OCI-LY7 (cell line): ENCODE measurements at regions not wholly inside any gene's neighbourhood (a gene's known extent, or its start where the extent isn't known, plus 50 kb on each side); places are given as distances from the start of the nearest gene placed in this dataset.

ENCODE experiments used
- BruUV-seq: library from RNA; stranded (reverse); fragments of 400-500 nt; replicated peaks from 2 replicates; lab custom pipeline; 2021; lab: Mats Ljungman, UMichigan
- CTCF ChIA-PET: fragments of 300-600 bp; sonication (Branson Sonifier 250); formaldehyde crosslinking; loops from one replicate; lab custom pipeline; 2022; ENCODE audit warnings: antibody characterized with exemption; ENCODE audit not compliant: unreplicated experiment; lab: Charles Lee
- POLR2A ChIA-PET: fragments of 300-600 bp; sonication (Branson Sonifier 250); formaldehyde crosslinking; loops from one replicate; lab custom pipeline; 2022; ENCODE audit warnings: antibody characterized with exemption; lab: Charles Lee
- DNase-seq: peaks from one replicate; pipeline ENCODE4 v3.0.0-alpha.2; 2015; ENCODE audit warnings: low spot score
- H2AFZ ChIP-seq: fragments of 200-600 bp; sonication (generic), shearing (Covaris generic); 2 replicates; pipeline ENCODE4 v1.6.1; 2014; ENCODE audit warnings: mild to moderate bottlenecking, antibody characterized with exemption, low read length, moderate library complexity
- H3K27ac ChIP-seq: fragments of 200-600 bp; sonication (generic); 2 replicates; pipeline ENCODE4 v1.5.1; 2014; ENCODE audit warnings: mixed run types, low read depth, mild to moderate bottlenecking, moderate library complexity, low read length, inconsistent platforms; ENCODE audit not compliant: poor library complexity, severe bottlenecking
- H3K36me3 ChIP-seq: fragments of 200-600 bp; sonication (generic); 2 replicates; pipeline ENCODE4 v1.6.1; 2014; ENCODE audit warnings: mild to moderate bottlenecking, antibody characterized with exemption, low read length, moderate library complexity, mixed read lengths; ENCODE audit not compliant: insufficient read depth
- H3K4me1 ChIP-seq: fragments of 200-600 bp; sonication (generic); 2 replicates; pipeline ENCODE4 v1.5.1; 2014; ENCODE audit warnings: mild to moderate bottlenecking, low read length; ENCODE audit not compliant: insufficient read depth, poor library complexity, severe bottlenecking
- H3K4me2 ChIP-seq: fragments of 200-600 bp; sonication (generic); 2 replicates; pipeline ENCODE4 v1.6.1; 2014; ENCODE audit warnings: mild to moderate bottlenecking, low read length
- H3K4me3 ChIP-seq: fragments of 200-600 bp; sonication (generic); 2 replicates; pipeline ENCODE4 v1.5.1; 2014; ENCODE audit warnings: mild to moderate bottlenecking, low read depth, low read length; ENCODE audit not compliant: poor library complexity, severe bottlenecking
- H3K79me2 ChIP-seq: fragments of 200-600 bp; sonication (generic); 2 replicates; pipeline ENCODE4 v1.6.1; 2016; ENCODE audit warnings: low read depth, mild to moderate bottlenecking, low read length, moderate library complexity, mixed read lengths; ENCODE audit not compliant: insufficient read depth
- H3K9me2 ChIP-seq: fragments of 200-600 bp; sonication (generic); 2 replicates; pipeline ENCODE4 v1.6.1; 2016; ENCODE audit warnings: mild to moderate bottlenecking, low read length, mixed read lengths; ENCODE audit not compliant: insufficient read depth
- H3K9me3 ChIP-seq: fragments of 200-600 bp; sonication (generic); 2 replicates; pipeline ENCODE4 v1.6.1; 2014; ENCODE audit warnings: mild to moderate bottlenecking, mixed run types, low read length, mixed read lengths
- H4K20me1 ChIP-seq: fragments of 200-600 bp; sonication (generic); 2 replicates; pipeline ENCODE4 v1.6.1; 2014; ENCODE audit warnings: mild to moderate bottlenecking, antibody characterized with exemption, low read length, moderate library complexity, mixed read lengths; ENCODE audit not compliant: insufficient read depth
- EZH2phosphoT487 ChIP-seq: fragments of 200-600 bp; sonication (generic); IDR thresholded peaks from 2 replicates; pipeline ENCODE4 v1.6.1; 2018; ENCODE audit warnings: low read depth, borderline replicate concordance, mild to moderate bottlenecking, mixed run types, antibody characterized with exemption, low read length, moderate library complexity, mixed read lengths
- intact Hi-C: fragments of 100-400 bp; cut with micrococcal nuclease; formaldehyde crosslinking; loops from one replicate; pipeline ENCODE4 v1.10.0; 2022; ENCODE audit not compliant: unreplicated experiment
- TF ChIP-seq, protein P1 (sequence below): fragments of 200-600 bp; sonication (generic); conservative IDR thresholded peaks from 2 replicates; pipeline ENCODE4 v1.5.1; 2014; ENCODE audit warnings: mild to moderate bottlenecking, antibody characterized with exemption, low read length, moderate library complexity, mixed read lengths

DNA sequence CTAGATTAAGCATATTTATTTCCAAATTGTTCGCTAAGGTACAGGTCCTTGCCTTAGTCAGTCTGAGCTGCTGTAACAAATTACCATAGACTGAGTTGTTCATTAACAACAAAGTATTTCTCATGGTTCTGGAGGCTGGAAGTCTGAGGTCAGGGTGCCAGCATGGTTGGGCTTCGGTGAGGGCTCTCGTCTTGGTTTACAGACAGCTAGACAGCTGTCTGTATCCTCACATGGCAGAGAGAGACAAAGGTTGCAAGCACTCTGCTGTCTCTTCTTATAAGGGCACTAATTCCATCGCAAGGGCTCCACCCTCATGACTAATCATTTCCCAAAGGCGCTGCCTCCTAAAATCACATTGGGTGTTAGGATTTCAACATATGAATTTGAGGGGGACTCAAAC, 115.3 kb upstream of the GMDS start:
- Histone ChIP-seq H2AFZ (no peak overlapping the region), H3K4me1 (no peaks in the 10 kb centered on the region), H3K36me3 (no peaks in the 10 kb centered on the region), H3K27ac (no peak overlapping the region), H4K20me1 (no peaks in the 10 kb centered on the region), H3K9me2 (no peaks in the 10 kb centered on the region), H3K9me3 (no peaks in the 10 kb centered on the region), H3K4me2 (no peak overlapping the region), H3K4me3 (no peak overlapping the region), H3K79me2 (no peaks in the 10 kb centered on the region)
- no peak for TF ChIP-seq EZH2phosphoT487
- TF ChIP-seq, protein P1, sequence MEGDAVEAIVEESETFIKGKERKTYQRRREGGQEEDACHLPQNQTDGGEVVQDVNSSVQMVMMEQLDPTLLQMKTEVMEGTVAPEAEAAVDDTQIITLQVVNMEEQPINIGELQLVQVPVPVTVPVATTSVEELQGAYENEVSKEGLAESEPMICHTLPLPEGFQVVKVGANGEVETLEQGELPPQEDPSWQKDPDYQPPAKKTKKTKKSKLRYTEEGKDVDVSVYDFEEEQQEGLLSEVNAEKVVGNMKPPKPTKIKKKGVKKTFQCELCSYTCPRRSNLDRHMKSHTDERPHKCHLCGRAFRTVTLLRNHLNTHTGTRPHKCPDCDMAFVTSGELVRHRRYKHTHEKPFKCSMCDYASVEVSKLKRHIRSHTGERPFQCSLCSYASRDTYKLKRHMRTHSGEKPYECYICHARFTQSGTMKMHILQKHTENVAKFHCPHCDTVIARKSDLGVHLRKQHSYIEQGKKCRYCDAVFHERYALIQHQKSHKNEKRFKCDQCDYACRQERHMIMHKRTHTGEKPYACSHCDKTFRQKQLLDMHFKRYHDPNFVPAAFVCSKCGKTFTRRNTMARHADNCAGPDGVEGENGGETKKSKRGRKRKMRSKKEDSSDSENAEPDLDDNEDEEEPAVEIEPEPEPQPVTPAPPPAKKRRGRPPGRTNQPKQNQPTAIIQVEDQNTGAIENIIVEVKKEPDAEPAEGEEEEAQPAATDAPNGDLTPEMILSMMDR: no peak
- POLR2A ChIA-PET: interaction anchor here (0.6 kb wide), 1 partner anchor 243 kb away, joined by 3 read pairs; no protein-coding TSS in a partner anchor
- DNase-seq: no peak
- CTCF ChIA-PET: no interaction called here
- intact Hi-C loops: no loop called here
- no TSS peak for BruUV-seq

DNA sequence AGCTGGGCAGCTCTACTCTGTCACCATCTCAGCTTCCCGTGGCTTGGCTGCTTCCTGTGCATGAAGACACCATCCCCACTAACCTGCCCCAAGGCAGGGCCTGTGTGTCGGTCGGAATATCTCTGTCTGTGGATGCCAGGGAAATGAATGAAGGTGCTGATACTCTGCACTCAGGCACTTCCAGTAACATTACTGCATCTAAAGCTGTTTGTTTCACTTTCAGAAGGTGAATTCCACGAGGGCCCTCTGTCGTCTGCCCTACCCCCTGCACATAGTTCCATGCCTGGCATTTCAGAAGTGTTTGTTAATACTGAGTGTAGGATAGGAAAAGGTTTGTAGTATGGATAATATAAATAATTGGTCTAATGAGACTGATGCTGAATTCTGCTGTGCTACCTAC, 114.7 kb upstream of the GMDS start:
- Histone ChIP-seq H3K79me2 (no peaks in the 10 kb centered on the region), H3K4me3 (no peak overlapping the region), H3K9me2 (no peaks in the 10 kb centered on the region), H4K20me1 (no peaks in the 10 kb centered on the region), H3K27ac (no peak overlapping the region), H3K4me1 (no peaks in the 10 kb centered on the region), H2AFZ (no peak overlapping the region), H3K4me2 (no peak overlapping the region), H3K36me3 (no peaks in the 10 kb centered on the region), H3K9me3 (no peaks in the 10 kb centered on the region)
- BruUV-seq: no TSS peak
- TF ChIP-seq EZH2phosphoT487: no peak
- TF ChIP-seq, protein P1: no peak
- intact Hi-C loops: no loop called here
- CTCF ChIA-PET: no interaction called here
- DNase-seq: no peak
- POLR2A ChIA-PET: interaction anchor here (0.6 kb wide), 2 partner anchors 82 to 243 kb away, joined by 3 to 5 read pairs; no protein-coding TSS in a partner anchor

DNA sequence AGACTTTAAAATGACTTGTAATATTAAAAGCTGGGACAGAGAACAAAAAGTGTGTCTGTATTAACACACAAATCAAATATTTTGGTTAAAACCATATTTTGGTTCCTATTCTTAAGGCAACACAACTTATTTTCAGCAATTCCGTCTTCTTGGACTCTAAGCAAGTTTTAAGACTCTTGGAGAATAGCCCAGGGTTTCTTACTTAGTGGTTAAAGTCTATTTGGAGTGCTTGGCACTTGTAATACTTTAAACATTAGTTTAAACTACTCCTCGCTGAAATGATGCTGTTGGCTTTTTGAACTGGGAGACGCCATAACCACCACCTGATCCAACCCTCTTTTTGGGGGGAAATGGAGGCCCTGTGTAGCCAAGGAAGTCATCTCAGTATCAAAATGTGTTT, 109.7 kb upstream of the GMDS start:
- Histone ChIP-seq H3K79me2 (no peaks in the 10 kb centered on the region), H3K4me2 (no peak overlapping the region), H3K9me3 (no peaks in the 10 kb centered on the region), H4K20me1 (0 out of 2 replicates have a peak, but pooled peaks cover 6% of the 10 kb centered on the region), H3K36me3 (no peaks in the 10 kb centered on the region), H3K4me3 (no peak overlapping the region), H3K9me2 (no peaks in the 10 kb centered on the region), H2AFZ (no peak overlapping the region), H3K4me1 (no peaks in the 10 kb centered on the region), H3K27ac (no peak overlapping the region)
- TF ChIP-seq EZH2phosphoT487: no peak
- intact Hi-C loops: loop anchor here (2.0 kb wide), 2 partner anchors 748 to 758 kb away; no protein-coding TSS in a partner anchor
- BruUV-seq: no TSS peak
- ChIA-PET POLR2A (no interaction called here), CTCF (no interaction called here)
- no peak for DNase-seq
